Stimulated activated CD4-positive, alpha-beta T cell treated with anti-CD3 and anti-CD28 coated beads, Interleukin-1b, Interleukin-23, amount 100 ng/mL, for 1 hour (primary cell): ENCODE measurements at regions not wholly inside any gene's neighbourhood (a gene's known extent, or its start where the extent isn't known, plus 50 kb on each side); places are given as distances from the start of the nearest gene placed in this dataset.
A peak's percentile ranks its signal among the peaks of the same experiment; 100 is the strongest.

Experiments
- DNase-seq, 2 donors: peaks; one replicate each; pipeline ENCODE4 v3.0.0-alpha.2; 2020; ENCODE audit warnings: low read depth in 2 of 2

- no peak for DNase-seq
Observed at GRCh38 chr4:108400309-108400708, 220.1 kb upstream of the RPL34 start.

DNA sequence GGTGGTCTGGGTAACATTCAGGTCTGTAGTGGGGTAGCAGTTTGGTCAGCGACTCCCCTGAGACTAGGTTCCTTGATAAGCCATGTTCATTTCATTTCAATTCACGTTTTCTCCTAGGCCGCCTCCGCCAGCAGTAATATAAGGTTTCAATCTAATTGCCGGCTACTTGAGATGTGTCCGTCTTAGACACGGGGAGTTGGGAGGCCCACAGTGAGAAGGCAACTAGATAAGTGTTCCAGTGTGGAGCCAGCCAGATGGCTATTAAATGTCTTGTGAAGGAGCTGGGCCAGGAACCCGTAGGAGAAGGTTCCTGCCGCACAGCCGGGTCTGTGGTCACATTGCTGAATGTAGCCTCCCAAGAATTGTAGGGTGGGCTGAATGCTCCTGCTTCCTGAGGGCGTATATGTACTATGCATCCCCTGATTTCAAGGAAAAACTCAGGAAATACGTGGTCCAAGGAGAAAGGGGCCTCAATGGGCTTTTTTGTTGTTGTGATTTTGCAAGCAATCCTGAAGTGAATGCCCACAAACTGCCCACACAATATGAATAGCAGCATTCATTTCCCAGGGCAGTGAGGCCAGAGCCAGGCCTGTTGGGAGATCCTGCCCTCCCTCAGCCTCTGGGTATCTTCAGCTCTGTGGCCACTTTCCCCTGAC, 220.6 kb upstream of the RPL34 start:
- DNase-seq: no peak

DNA sequence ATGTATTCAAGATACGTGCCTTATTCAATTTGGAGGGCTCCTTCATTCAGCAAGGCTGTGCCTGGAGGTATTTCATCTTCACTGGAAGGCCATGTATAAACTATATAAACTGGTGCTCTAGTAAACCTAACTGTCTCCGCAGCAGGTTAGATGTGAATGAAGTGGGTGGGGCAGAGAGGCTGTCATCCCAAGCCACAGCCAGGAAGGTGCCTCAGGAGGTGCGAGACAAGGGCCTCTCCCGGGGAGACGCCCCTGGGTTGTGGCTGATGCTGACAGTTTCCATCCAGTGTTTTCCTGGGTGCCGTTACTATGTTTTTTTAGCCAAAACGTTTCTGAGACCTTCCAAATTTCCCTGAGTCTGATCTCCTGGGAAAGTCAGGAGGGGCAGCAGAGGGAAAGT, 221.5 kb upstream of the RPL34 start:
- DNase-seq: no peak

DNA sequence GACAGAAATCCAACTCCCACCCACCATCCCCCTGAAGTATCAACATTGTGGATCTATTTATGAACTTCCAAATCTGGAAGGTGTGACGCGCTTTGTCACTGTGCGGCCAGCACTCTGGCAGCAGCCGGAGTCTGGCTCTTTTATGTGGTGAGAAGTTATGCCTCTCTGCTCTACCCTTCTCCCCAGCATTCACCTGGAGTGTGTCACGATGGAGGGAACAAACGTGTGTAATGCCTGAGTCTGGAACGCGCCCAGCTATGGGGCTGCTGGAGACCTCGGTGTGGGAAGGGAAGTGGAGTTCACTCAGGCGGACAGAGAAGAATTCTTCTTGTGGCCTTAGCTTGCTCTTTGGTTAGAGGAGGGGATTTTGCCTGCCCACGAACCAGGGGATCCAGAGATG, 222.1 kb upstream of the RPL34 start:
- DNase-seq: no peak

GRCh38 chr4:108397850-108398249, 222.5 kb upstream of the RPL34 start:
- DNase-seq: no peak

DNA sequence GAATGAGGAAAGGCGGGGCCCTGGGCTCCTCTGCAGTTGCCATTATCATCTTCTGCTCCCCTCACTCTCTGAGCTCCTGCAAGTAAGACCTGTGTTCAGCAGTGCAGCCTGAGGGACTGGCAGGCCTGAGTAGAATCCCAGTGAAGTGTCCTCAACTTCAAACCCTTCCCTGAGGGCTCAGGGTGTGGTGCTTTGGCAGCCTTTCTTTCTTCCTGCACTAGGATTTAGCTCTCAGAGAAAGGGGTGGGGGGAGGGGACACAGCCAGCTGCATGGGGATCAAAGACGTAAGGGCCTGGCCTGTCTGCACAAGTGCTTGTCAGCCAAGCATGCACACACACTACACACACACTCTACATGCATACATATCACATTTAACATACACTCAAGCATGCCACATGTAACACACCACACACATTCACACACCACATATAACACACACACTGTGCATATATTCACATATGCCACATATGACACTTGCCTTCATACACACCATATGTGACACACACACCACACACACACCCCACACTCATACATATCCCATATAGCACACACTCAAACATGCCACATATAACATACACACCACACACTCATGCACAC, 223.4 kb upstream of the RPL34 start:
- DNase-seq: no peak

DNA sequence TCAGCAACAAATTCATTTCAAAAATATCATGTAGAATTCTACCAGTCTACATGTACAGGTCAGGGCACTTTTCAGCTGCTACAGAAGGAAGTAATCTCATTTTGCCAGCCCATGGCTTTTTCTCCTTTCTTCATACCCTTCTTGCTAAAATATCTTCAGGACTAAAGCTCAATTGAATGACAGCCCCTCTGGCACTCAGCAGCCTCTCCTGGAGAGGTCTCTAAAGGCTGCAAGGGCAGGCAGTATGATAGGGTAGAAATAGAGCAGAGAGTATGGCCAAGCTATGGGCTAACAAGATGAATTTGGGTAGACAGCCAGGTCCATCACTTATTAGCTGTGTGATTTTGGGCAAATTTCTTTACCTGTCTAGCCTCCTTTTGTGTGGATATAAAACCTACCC, 224.6 kb upstream of the RPL34 start:
- DNase-seq: no peak

DNA sequence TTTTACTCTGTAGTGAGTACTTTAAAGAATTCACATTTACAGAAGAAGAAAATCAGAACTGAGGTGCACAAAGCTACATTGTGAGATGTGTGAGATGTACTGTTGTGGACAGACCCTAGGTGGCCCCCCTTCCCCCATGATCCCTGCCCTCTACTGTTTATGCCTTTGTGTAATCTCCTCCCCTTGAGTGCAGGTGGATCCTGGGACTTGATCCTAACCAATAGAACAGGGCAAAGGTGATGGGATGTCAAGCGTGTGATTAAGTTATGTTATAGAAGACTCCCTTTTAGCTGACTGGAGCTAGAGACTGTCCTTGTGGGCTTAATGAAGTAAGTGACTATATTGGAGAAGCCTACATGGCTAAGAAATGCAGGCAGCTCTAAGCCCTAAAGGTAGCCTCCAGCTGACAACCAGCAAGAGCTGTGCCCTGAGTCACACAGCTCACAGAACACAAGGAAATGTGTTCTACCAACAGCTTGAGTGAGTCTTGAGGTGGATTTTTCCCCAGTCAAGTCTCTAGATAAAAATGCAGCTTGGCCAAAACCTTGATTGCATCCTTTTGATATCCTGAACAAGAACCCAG, 225.2 kb upstream of the LEF1 start:
- no peak for DNase-seq

GRCh38 chr4:108391701-108392455, 223.1 kb upstream of the LEF1 start:
- DNase-seq: no peak

DNA sequence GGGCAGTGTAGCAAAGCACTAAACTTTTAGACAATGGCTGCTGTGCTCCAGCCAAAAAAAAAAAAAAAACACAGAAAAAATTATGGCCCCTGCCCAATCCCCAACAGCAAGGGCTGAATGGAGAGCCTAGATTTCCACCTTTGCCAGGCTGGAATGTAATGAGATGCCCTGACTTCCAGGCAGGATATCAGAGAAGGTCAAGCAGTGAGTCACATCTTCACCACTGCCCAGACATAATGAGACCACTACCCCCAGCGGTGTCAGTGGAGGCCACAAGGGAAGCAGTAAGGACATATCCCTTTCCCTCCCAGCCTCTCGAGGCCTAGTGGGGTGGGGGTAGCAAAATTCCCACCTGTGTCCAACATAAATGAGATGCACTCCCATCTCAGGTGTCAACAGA, 216.3 kb upstream of the LEF1 start:
- DNase-seq: no peak

GRCh38 chr4:108384544-108384943, 215.8 kb upstream of the LEF1 start:
- no peak for DNase-seq

DNA sequence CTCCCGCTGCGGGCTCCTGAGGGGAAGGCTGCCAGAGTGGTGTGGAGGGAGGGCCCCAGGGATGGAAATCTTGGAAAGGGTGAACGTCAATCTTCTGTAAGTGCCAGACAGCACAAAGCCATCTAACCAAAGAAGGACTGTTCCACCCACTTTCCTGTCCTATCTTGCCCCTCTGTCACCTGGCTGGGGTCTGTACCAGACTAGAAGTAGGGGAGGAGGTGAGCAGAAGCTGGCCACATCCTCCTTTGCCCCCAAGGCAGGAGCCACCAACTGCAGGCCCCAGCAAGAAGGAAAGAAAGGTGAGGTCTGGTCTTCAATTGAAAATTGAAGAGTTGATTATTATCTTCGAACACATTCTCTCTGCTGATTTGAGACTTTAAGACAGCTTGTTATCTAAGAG, 214.4 kb upstream of the LEF1 start:
- no peak for DNase-seq

DNA sequence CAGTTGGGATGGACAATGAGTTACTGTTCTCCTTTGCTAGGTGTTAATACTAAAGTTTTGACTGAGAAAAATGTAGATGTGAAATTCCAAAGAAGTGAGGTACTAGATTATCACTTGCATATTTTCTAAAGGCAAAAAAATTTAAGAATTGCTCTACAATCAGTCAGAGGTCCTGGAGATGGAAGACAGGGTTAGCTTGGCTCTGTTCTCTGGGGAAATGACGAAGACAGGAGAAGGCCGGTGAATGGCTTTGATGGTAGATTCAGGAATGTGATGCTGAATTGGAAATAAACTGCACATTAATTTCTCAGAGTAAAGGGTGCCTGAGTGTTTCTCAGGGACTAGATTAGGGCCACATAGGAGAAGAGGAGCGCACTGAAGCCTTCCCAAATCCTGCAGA, 214.0 kb upstream of the LEF1 start:
- no peak for DNase-seq

GRCh38 chr4:108378164-108378563, 209.4 kb upstream of the LEF1 start:
- DNase-seq: no peak

- no peak for DNase-seq
Observed at GRCh38 chr4:108377021-108377420, 208.3 kb upstream of the LEF1 start.

- no peak for DNase-seq
Observed at GRCh38 chr4:108375434-108375833, 206.7 kb upstream of the LEF1 start.

- DNase-seq: no peak
Observed at GRCh38 chr4:108372681-108373080, 203.9 kb upstream of the LEF1 start.

DNA sequence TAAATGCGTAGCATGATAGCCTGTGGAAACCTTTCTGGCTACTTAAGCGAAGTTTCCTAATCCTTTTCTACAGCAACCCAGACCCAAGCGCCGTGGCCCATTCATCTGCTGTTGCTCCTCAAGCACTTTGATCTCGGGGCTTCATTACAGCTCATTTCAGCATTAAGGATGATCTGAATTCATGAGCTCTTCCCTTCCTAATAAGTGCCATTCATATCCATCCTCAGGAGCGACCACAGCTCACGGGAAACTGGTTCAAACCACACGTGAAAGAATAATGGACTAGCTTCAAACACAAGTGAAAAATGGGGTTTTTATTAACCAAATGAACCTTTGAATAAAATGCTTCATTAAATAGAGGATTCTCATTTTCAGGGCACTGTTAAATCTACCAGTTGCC, 202.6 kb upstream of the LEF1 start:
- DNase-seq: no peak

GRCh38 chr4:108370291-108371141, 201.8 kb upstream of the LEF1 start:
- DNase-seq: peak in 1 of 2 donors; percentile 22

DNA sequence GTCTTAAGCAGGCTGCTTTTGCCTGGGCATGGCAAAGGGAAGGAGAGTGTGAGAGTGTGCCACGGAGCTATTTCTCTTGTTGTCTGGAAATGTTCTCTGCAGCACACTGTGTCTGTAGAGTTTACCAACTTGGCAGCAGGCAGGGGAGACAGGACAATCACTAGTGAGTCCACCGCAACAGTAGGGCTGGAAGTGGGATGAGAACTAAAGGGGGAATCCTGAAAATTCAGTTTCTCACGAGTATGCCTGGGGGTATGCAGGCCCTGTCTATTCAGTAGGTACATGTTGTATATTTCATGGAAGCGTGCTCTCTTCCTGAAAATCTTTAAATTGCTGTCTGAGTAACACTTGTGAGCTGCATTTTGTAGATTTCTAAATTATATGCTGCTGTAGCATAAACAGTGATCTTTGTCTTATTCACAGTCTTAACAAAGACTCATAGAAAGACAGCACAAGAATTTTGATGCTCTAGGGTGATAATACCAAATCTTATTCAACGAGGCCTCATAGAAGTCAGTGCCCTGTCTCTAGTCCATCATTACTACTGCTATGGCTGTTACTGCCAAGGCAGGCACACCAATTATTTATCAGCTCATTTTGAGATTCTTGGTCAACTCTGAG, 200.4 kb upstream of the LEF1 start:
- no peak for DNase-seq

GRCh38 chr4:108367751-108368150, 199.0 kb upstream of the LEF1 start:
- no peak for DNase-seq

DNA sequence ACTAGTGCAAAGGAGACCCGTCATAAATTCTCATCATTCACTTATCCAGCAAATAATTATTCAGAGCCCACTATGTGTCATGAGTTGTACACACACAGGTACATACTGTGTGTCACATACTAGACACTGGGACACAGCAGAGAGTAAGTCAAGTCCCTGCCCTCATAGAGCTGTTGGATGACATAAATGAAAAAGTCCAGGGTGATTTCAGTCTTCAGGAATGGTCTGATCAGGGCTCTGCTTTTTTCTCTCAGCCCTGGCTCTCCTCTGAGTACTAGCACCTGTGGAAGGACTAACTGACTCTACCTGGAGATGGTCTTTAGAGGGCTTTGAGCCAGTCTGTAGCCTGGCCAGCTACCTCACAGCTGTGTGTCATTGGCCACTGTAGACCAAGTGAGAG, 198.0 kb upstream of the LEF1 start:
- no peak for DNase-seq
